Naive thymus-derived CD8-positive, alpha-beta T cell (primary cell): ENCODE measurements at regions not wholly inside any gene's neighbourhood (a gene's known extent, or its start where the extent isn't known, plus 50 kb on each side); places are given as distances from the start of the nearest gene placed in this dataset.

Experiments
- ATAC-seq, 2 donors: fragments of 150-1000 bp; cut with Tn5 transposase in 1 of 2; sonication (Bioruptor Pico), chemical (Tn5 transposase) in 1 of 2; 1 replicate in 1 of 2; 2 replicates in 1 of 2; pipeline ENCODE4 v1.10.0; 2021; ENCODE audit warnings: mild to moderate bottlenecking in 2 of 2, moderate library complexity in 2 of 2
- POLR2A ChIA-PET: fragments of 350-600 bp; sonication (Branson Sonifier 250); formaldehyde crosslinking; loops from one replicate; lab custom pipeline; 2021; ENCODE audit warnings: antibody characterized with exemption; lab: Charles Lee
- DNase-seq, 10 donors: peaks; one replicate each; pipeline versions ENCODE4 v3.0.0 to v3.0.0-alpha.2; 2020 to 2022
- H3K27ac Mint-ChIP-seq, 10 donors: one replicate each; pipeline ENCODE4 v1.8.0; 2020 to 2022; ENCODE audit warnings: mild to moderate bottlenecking in 10 of 10, mixed read lengths in 10 of 10, moderate library complexity in 4 of 10, inconsistent platforms in 1 of 10
- H3K27me3 Mint-ChIP-seq, 5 donors: one replicate each; pipeline ENCODE4 v1.8.0; 2021 to 2022; ENCODE audit warnings: mixed read lengths in 5 of 5
- H3K36me3 Mint-ChIP-seq, 3 donors: one replicate each; pipeline ENCODE4 v1.8.0; 2020 to 2022; ENCODE audit warnings: mixed read lengths in 3 of 3, mild to moderate bottlenecking in 2 of 3, inconsistent platforms in 1 of 3
- H3K4me1 Mint-ChIP-seq, 4 donors: one replicate each; pipeline ENCODE4 v1.8.0; 2021 to 2022; ENCODE audit warnings: mixed read lengths in 4 of 4
- H3K4me3 Mint-ChIP-seq, 10 donors: one replicate each; pipeline ENCODE4 v1.8.0; 2020 to 2022; ENCODE audit warnings: mild to moderate bottlenecking in 10 of 10, mixed read lengths in 10 of 10, moderate library complexity in 6 of 10, inconsistent platforms in 1 of 10
- H3K9me3 Mint-ChIP-seq, 9 donors: one replicate each; pipeline ENCODE4 v1.8.0; 2020 to 2022; ENCODE audit warnings: mixed read lengths in 9 of 9, mild to moderate bottlenecking in 3 of 9, inconsistent platforms in 1 of 9, moderate library complexity in 1 of 9

- Mint-ChIP-seq H3K27me3 (peaks cover 0 to 35% (median 0%) of the 10 kb centered on the region in 5 donors), H3K36me3 (peaks cover 0 to 6% (median 3%) of the 10 kb centered on the region in 3 donors), H3K4me1 (peaks cover 12 to 24% (median 17%) of the 10 kb centered on the region in 4 donors), H3K27ac (peak overlapping the region in 2 of 10 donors; percentile 43 to 75), H3K9me3 (peaks cover 0 to 18% (median 4%) of the 10 kb centered on the region in 9 donors), H3K4me3 (peak overlapping the region in 7 of 10 donors; percentile 16 to 57 (median 26))
- ATAC-seq (no peak), DNase-seq (no peak)
- POLR2A ChIA-PET: no interaction called here
These were observed 557.5 kb upstream of the NOX3 start for GRCh38 chr6:156013155-156013554.

GRCh38 chr6:156009656-156010055, 554.0 kb upstream of the NOX3 start:
- POLR2A ChIA-PET: no interaction called here
- no peak overlapping the region for H3K4me3 Mint-ChIP-seq
- DNase-seq: no peak
- peaks cover 9 to 18% (median 16%) of the 10 kb centered on the region in 4 donors for H3K4me1 Mint-ChIP-seq
- peaks cover 0 to 24% (median 5%) of the 10 kb centered on the region in 9 donors for H3K9me3 Mint-ChIP-seq
- no peak for ATAC-seq
- H3K27me3 Mint-ChIP-seq: peaks cover 0 to 16% (median 0%) of the 10 kb centered on the region in 5 donors
- no peaks in the 10 kb centered on the region for H3K36me3 Mint-ChIP-seq
- no peak overlapping the region for H3K27ac Mint-ChIP-seq

GRCh38 chr6:156004796-156005195, 549.2 kb upstream of the NOX3 start:
- no peaks in the 10 kb centered on the region for H3K36me3 Mint-ChIP-seq
- no peaks in the 10 kb centered on the region for H3K4me1 Mint-ChIP-seq
- peaks cover 0 to 3% (median 0%) of the 10 kb centered on the region in 5 donors for H3K27me3 Mint-ChIP-seq
- ATAC-seq: no peak
- H3K9me3 Mint-ChIP-seq: peaks cover 0 to 18% (median 3%) of the 10 kb centered on the region in 9 donors
- no peak overlapping the region for H3K4me3 Mint-ChIP-seq
- POLR2A ChIA-PET: no interaction called here
- no peak for DNase-seq
- H3K27ac Mint-ChIP-seq: no peak overlapping the region

GRCh38 chr6:155996151-155996550, 540.5 kb upstream of the NOX3 start:
- H3K36me3 Mint-ChIP-seq: no peaks in the 10 kb centered on the region
- DNase-seq (no peak), ATAC-seq (no peak)
- no peak overlapping the region for H3K4me3 Mint-ChIP-seq
- H3K4me1 Mint-ChIP-seq: no peaks in the 10 kb centered on the region
- peaks cover 0 to 22% (median 0%) of the 10 kb centered on the region in 9 donors for H3K9me3 Mint-ChIP-seq
- no peak overlapping the region for H3K27ac Mint-ChIP-seq
- peaks cover 0 to 10% (median 3%) of the 10 kb centered on the region in 5 donors for H3K27me3 Mint-ChIP-seq
- POLR2A ChIA-PET: no interaction called here

- DNase-seq (no peak), ATAC-seq (no peak)
- no peaks in the 10 kb centered on the region for H3K36me3 Mint-ChIP-seq
- POLR2A ChIA-PET: no interaction called here
- no peak overlapping the region for H3K4me3 Mint-ChIP-seq
- H3K4me1 Mint-ChIP-seq: no peaks in the 10 kb centered on the region
- H3K27ac Mint-ChIP-seq: no peak overlapping the region
- peaks cover 0 to 10% (median 3%) of the 10 kb centered on the region in 5 donors for H3K27me3 Mint-ChIP-seq
- H3K9me3 Mint-ChIP-seq: peaks cover 0 to 22% (median 0%) of the 10 kb centered on the region in 9 donors
These were observed 539.6 kb upstream of the NOX3 start for GRCh38 chr6:155995281-155995680.

GRCh38 chr6:155994086-155994485, 538.4 kb upstream of the NOX3 start:
- no peaks in the 10 kb centered on the region for H3K4me1 Mint-ChIP-seq
- DNase-seq (no peak), ATAC-seq (no peak)
- peaks cover 0 to 22% (median 0%) of the 10 kb centered on the region in 9 donors for H3K9me3 Mint-ChIP-seq
- H3K27me3 Mint-ChIP-seq: peaks cover 0 to 12% (median 3%) of the 10 kb centered on the region in 5 donors
- H3K4me3 Mint-ChIP-seq: no peak overlapping the region
- H3K27ac Mint-ChIP-seq: no peak overlapping the region
- POLR2A ChIA-PET: no interaction called here
- H3K36me3 Mint-ChIP-seq: no peaks in the 10 kb centered on the region

- no peaks in the 10 kb centered on the region for H3K4me1 Mint-ChIP-seq
- POLR2A ChIA-PET: no interaction called here
- H3K36me3 Mint-ChIP-seq: no peaks in the 10 kb centered on the region
- no peak overlapping the region for H3K27ac Mint-ChIP-seq
- DNase-seq (no peak), ATAC-seq (no peak)
- peaks cover 0 to 13% (median 3%) of the 10 kb centered on the region in 5 donors for H3K27me3 Mint-ChIP-seq
- H3K4me3 Mint-ChIP-seq: no peak overlapping the region
- peaks cover 0 to 22% (median 0%) of the 10 kb centered on the region in 9 donors for H3K9me3 Mint-ChIP-seq
These were observed 537.6 kb upstream of the NOX3 start for GRCh38 chr6:155993240-155993639.

- no peaks in the 10 kb centered on the region for H3K4me1 Mint-ChIP-seq
- no peak overlapping the region for H3K4me3 Mint-ChIP-seq
- no peaks in the 10 kb centered on the region for H3K36me3 Mint-ChIP-seq
- DNase-seq (no peak), ATAC-seq (no peak)
- no peaks in the 10 kb centered on the region for H3K9me3 Mint-ChIP-seq
- no peak overlapping the region for H3K27ac Mint-ChIP-seq
- POLR2A ChIA-PET: no interaction called here
- peaks cover 0 to 4% (median 0%) of the 10 kb centered on the region in 5 donors for H3K27me3 Mint-ChIP-seq
These were observed 530.1 kb upstream of the NOX3 start for GRCh38 chr6:155985660-155986138.

GRCh38 chr6:155980768-155981079, 525.1 kb upstream of the NOX3 start:
- no peak overlapping the region for H3K4me3 Mint-ChIP-seq
- no peaks in the 10 kb centered on the region for H3K9me3 Mint-ChIP-seq
- no peaks in the 10 kb centered on the region for H3K36me3 Mint-ChIP-seq
- no peak for DNase-seq
- H3K27ac Mint-ChIP-seq: peak overlapping the region in 1 of 10 donors; percentile 1
- no peak for ATAC-seq
- no peaks in the 10 kb centered on the region for H3K4me1 Mint-ChIP-seq
- H3K27me3 Mint-ChIP-seq: peaks cover 0 to 5% (median 2%) of the 10 kb centered on the region in 5 donors
- POLR2A ChIA-PET: no interaction called here

- Mint-ChIP-seq H3K9me3 (no peaks in the 10 kb centered on the region), H3K4me3 (no peak overlapping the region), H3K27me3 (peaks cover 0 to 5% (median 2%) of the 10 kb centered on the region in 5 donors), H3K4me1 (no peaks in the 10 kb centered on the region), H3K36me3 (no peaks in the 10 kb centered on the region), H3K27ac (no peak overlapping the region)
- POLR2A ChIA-PET: no interaction called here
- DNase-seq (no peak), ATAC-seq (no peak)
These were observed 524.6 kb upstream of the NOX3 start for GRCh38 chr6:155980014-155980767.

- H3K9me3 Mint-ChIP-seq: no peaks in the 10 kb centered on the region
- ATAC-seq: no peak
- peaks cover 16 to 28% (median 24%) of the 10 kb centered on the region in 4 donors for H3K4me1 Mint-ChIP-seq
- DNase-seq: no peak
- H3K36me3 Mint-ChIP-seq: no peaks in the 10 kb centered on the region
- H3K4me3 Mint-ChIP-seq: peak overlapping the region in 4 of 10 donors; percentile 8 to 51 (median 40)
- H3K27ac Mint-ChIP-seq: peak overlapping the region in 1 of 10 donors; percentile 16
- peaks cover 0 to 5% (median 2%) of the 10 kb centered on the region in 5 donors for H3K27me3 Mint-ChIP-seq
- POLR2A ChIA-PET: no interaction called here
These were observed 519.9 kb upstream of the NOX3 start for GRCh38 chr6:155975506-155975905.

- ATAC-seq: no peak
- H3K36me3 Mint-ChIP-seq: no peaks in the 10 kb centered on the region
- POLR2A ChIA-PET: no interaction called here
- H3K9me3 Mint-ChIP-seq: no peaks in the 10 kb centered on the region
- peaks cover 0 to 5% (median under 1%) of the 10 kb centered on the region in 5 donors for H3K27me3 Mint-ChIP-seq
- H3K4me1 Mint-ChIP-seq: peaks cover 16 to 31% (median 24%) of the 10 kb centered on the region in 4 donors
- H3K4me3 Mint-ChIP-seq: peak overlapping the region in 6 of 10 donors; percentile 5 to 49 (median 31)
- peak overlapping the region in 5 of 10 donors; percentile 31 to 82 (median 65) for H3K27ac Mint-ChIP-seq
- DNase-seq: no peak
These were observed 519.2 kb upstream of the NOX3 start for GRCh38 chr6:155974811-155975323.

GRCh38 chr6:155974359-155974758, 518.7 kb upstream of the NOX3 start:
- Mint-ChIP-seq H3K9me3 (no peaks in the 10 kb centered on the region), H3K4me1 (peaks cover 16 to 31% (median 24%) of the 10 kb centered on the region in 4 donors), H3K4me3 (peak overlapping the region in 6 of 10 donors; percentile 21 to 84 (median 44)), H3K27ac (peak overlapping the region in 2 of 10 donors; percentile 95 to 98), H3K27me3 (peaks cover 0 to 5% (median 0%) of the 10 kb centered on the region in 5 donors), H3K36me3 (no peaks in the 10 kb centered on the region)
- DNase-seq: no peak
- POLR2A ChIA-PET: no interaction called here
- ATAC-seq: no peak
